ENCODE measurements at regions not wholly inside any gene's neighbourhood (a gene's known extent, or its start where the extent isn't known, plus 50 kb on each side); places are given as distances from the start of the nearest gene placed in this dataset.
"Not testable (repeated sequence)": the region's sequence is repeated elsewhere in the genome, so short reads cannot be mapped to it uniquely, and the experiment has no call there.

GRCh38 chr5:122615146-122615545 lies 159.7 kb upstream of the SNX2 start:
- H3K9ac ChIP-seq (ENCODE audit: low read length): no peak overlapping the region
- H3K27me3 ChIP-seq (ENCODE audit: insufficient read depth, low read length): no peaks in the 10 kb centered on the region
- H4K20me1 ChIP-seq (ENCODE audit: insufficient read depth, low read length): no peaks in the 10 kb centered on the region
- no peak overlapping the region for H3K4me2 ChIP-seq (ENCODE audit: low read length)
- no peaks in the 10 kb centered on the region for H3K4me1 ChIP-seq (ENCODE audit: insufficient read depth, low read length, severe bottlenecking)
- no peak overlapping the region for H3K27ac ChIP-seq (ENCODE audit: low read depth, low read length, poor library complexity, severe bottlenecking)
- no peaks in the 10 kb centered on the region for H3K9me3 ChIP-seq (ENCODE audit: low read length)
- H3K36me3 ChIP-seq (ENCODE audit: insufficient read depth, low read length): no peaks in the 10 kb centered on the region
- no peak overlapping the region for H3K4me3 ChIP-seq (ENCODE audit: low read depth, low read length, poor library complexity, severe bottlenecking)
- H3F3A ChIP-seq (ENCODE audit: insufficient read depth, low read length): no peaks in the 10 kb centered on the region
- TF ChIP-seq EZH2 (IDR thresholded peaks at IDR 0.05; ENCODE audit: borderline replicate concordance, low read length): no peak
- no peak for TF ChIP-seq CTCF (IDR thresholded peaks at IDR 0.05; ENCODE audit: low read length)
- no peaks in the 10 kb centered on the region for H3K9me2 ChIP-seq (ENCODE audit: low read depth, low read length)
- no peaks in the 10 kb centered on the region for H3K79me2 ChIP-seq (ENCODE audit: insufficient read depth, low read length)
- H2AFZ ChIP-seq (ENCODE audit: low read length): no peak overlapping the region

GRCh38 chr5:122615832-122616231 lies 159.0 kb upstream of the SNX2 start:
- H3K79me2 ChIP-seq (ENCODE audit: insufficient read depth, low read length): no peaks in the 10 kb centered on the region
- no peak overlapping the region for H3K4me3 ChIP-seq (ENCODE audit: low read depth, low read length, poor library complexity, severe bottlenecking)
- H3K9ac ChIP-seq (ENCODE audit: low read length): no peak overlapping the region
- no peaks in the 10 kb centered on the region for H3K4me1 ChIP-seq (ENCODE audit: insufficient read depth, low read length, severe bottlenecking)
- no peaks in the 10 kb centered on the region for H3K9me3 ChIP-seq (ENCODE audit: low read length)
- no peaks in the 10 kb centered on the region for H3K9me2 ChIP-seq (ENCODE audit: low read depth, low read length)
- no peak for TF ChIP-seq CTCF (IDR thresholded peaks at IDR 0.05; ENCODE audit: low read length)
- TF ChIP-seq EZH2 (IDR thresholded peaks at IDR 0.05; ENCODE audit: borderline replicate concordance, low read length): no peak
- no peaks in the 10 kb centered on the region for H3K36me3 ChIP-seq (ENCODE audit: insufficient read depth, low read length)
- no peaks in the 10 kb centered on the region for H3K27me3 ChIP-seq (ENCODE audit: insufficient read depth, low read length)
- H3K27ac ChIP-seq (ENCODE audit: low read depth, low read length, poor library complexity, severe bottlenecking): no peak overlapping the region
- H4K20me1 ChIP-seq (ENCODE audit: insufficient read depth, low read length): no peaks in the 10 kb centered on the region
- no peaks in the 10 kb centered on the region for H3F3A ChIP-seq (ENCODE audit: insufficient read depth, low read length)
- no peak overlapping the region for H2AFZ ChIP-seq (ENCODE audit: low read length)
- no peak overlapping the region for H3K4me2 ChIP-seq (ENCODE audit: low read length)

GRCh38 chr5:122618046-122618445 lies 156.8 kb upstream of the SNX2 start:
- not testable (repeated sequence) for H3K27ac ChIP-seq (ENCODE audit: low read depth, low read length, poor library complexity, severe bottlenecking); H2AFZ ChIP-seq (ENCODE audit: low read length); H3K27me3 ChIP-seq (ENCODE audit: insufficient read depth, low read length); H3K79me2 ChIP-seq (ENCODE audit: insufficient read depth, low read length); H3K9me3 ChIP-seq (ENCODE audit: low read length); H3F3A ChIP-seq (ENCODE audit: insufficient read depth, low read length); H3K4me3 ChIP-seq (ENCODE audit: low read depth, low read length, poor library complexity, severe bottlenecking); H3K4me2 ChIP-seq (ENCODE audit: low read length); H3K36me3 ChIP-seq (ENCODE audit: insufficient read depth, low read length); H3K9ac ChIP-seq (ENCODE audit: low read length); H3K9me2 ChIP-seq (ENCODE audit: low read depth, low read length); H3K4me1 ChIP-seq (ENCODE audit: insufficient read depth, low read length, severe bottlenecking); H4K20me1 ChIP-seq (ENCODE audit: insufficient read depth, low read length)

- H3K4me2 ChIP-seq (ENCODE audit: low read length); H3K79me2 ChIP-seq (ENCODE audit: insufficient read depth, low read length); H3F3A ChIP-seq (ENCODE audit: insufficient read depth, low read length); H3K27me3 ChIP-seq (ENCODE audit: insufficient read depth, low read length); H3K9ac ChIP-seq (ENCODE audit: low read length); H3K9me2 ChIP-seq (ENCODE audit: low read depth, low read length); H3K27ac ChIP-seq (ENCODE audit: low read depth, low read length, poor library complexity, severe bottlenecking); H4K20me1 ChIP-seq (ENCODE audit: insufficient read depth, low read length); H3K4me1 ChIP-seq (ENCODE audit: insufficient read depth, low read length, severe bottlenecking); H3K36me3 ChIP-seq (ENCODE audit: insufficient read depth, low read length); H3K4me3 ChIP-seq (ENCODE audit: low read depth, low read length, poor library complexity, severe bottlenecking); H2AFZ ChIP-seq (ENCODE audit: low read length); H3K9me3 ChIP-seq (ENCODE audit: low read length): not testable (repeated sequence)
Measured at GRCh38 chr5:122620768-122621167, 154.1 kb upstream of the SNX2 start.

GRCh38 chr5:122628714-122629113 lies 146.2 kb upstream of the SNX2 start:
- not testable (repeated sequence) for H4K20me1 ChIP-seq (ENCODE audit: insufficient read depth, low read length); H3K9ac ChIP-seq (ENCODE audit: low read length); H3K9me2 ChIP-seq (ENCODE audit: low read depth, low read length); H3K4me3 ChIP-seq (ENCODE audit: low read depth, low read length, poor library complexity, severe bottlenecking); H3F3A ChIP-seq (ENCODE audit: insufficient read depth, low read length); H3K4me2 ChIP-seq (ENCODE audit: low read length); H3K36me3 ChIP-seq (ENCODE audit: insufficient read depth, low read length); H3K27ac ChIP-seq (ENCODE audit: low read depth, low read length, poor library complexity, severe bottlenecking); H3K4me1 ChIP-seq (ENCODE audit: insufficient read depth, low read length, severe bottlenecking); H2AFZ ChIP-seq (ENCODE audit: low read length); H3K9me3 ChIP-seq (ENCODE audit: low read length); H3K27me3 ChIP-seq (ENCODE audit: insufficient read depth, low read length); H3K79me2 ChIP-seq (ENCODE audit: insufficient read depth, low read length)
